Kidney (tissue), 13 donors: ENCODE measurements at regions not wholly inside any gene's neighbourhood (a gene's known extent, or its start where the extent isn't known, plus 50 kb on each side); places are given as distances from the start of the nearest gene placed in this dataset.

Experiments
- DNase-seq, 5 donors: peaks; one replicate each; pipeline ENCODE4 v3.0.0-alpha.2; 2013 to 2020
- FAIRE-seq: peaks from 2 replicates; lab custom pipeline; 2012; peaks lifted over from hg19 to GRCh38; lab: Jason Lieb, UNC
- H3K27ac ChIP-seq, 2 donors: one replicate each; pipeline ENCODE4 v1.7.0; 2013; ENCODE audit warnings: low read depth in 2 of 2, low read length in 2 of 2, inconsistent platforms in 1 of 2
- H3K27me3 ChIP-seq: one replicate; pipeline ENCODE4 v1.7.1; 2013; ENCODE audit warnings: low read length, inconsistent platforms; ENCODE audit not compliant: control insufficient read depth, insufficient read depth
- H3K36me3 ChIP-seq, 3 donors: one replicate each; pipeline versions ENCODE4 v1.7.0 to v1.7.1; 2013; ENCODE audit warnings: low read length in 3 of 3, control low read depth in 1 of 3, inconsistent platforms in 1 of 3; ENCODE audit not compliant: insufficient read depth in 3 of 3, control insufficient read depth in 2 of 3
- H3K4me1 ChIP-seq, 3 donors: one replicate each; pipeline versions ENCODE4 v1.7.0 to v1.7.1; 2013; ENCODE audit warnings: low read length in 3 of 3, inconsistent platforms in 1 of 3, low read depth in 1 of 3; ENCODE audit not compliant: control insufficient read depth in 2 of 3, insufficient read depth in 2 of 3
- H3K4me3 ChIP-seq, 3 donors: one replicate each; pipeline versions ENCODE4 v1.7.0 to v1.8.1; 2013; ENCODE audit warnings: low read length in 3 of 3, control low read depth in 1 of 3, inconsistent platforms in 1 of 3
- H3K9ac ChIP-seq, 3 donors: one replicate each; pipeline versions ENCODE4 v1.7.0 to v1.7.1; 2013; ENCODE audit warnings: low read length in 3 of 3, control low read depth in 1 of 3, inconsistent platforms in 1 of 3
- H3K9me3 ChIP-seq, 3 donors: one replicate each; pipeline versions ENCODE4 v1.7.0 to v1.7.1; 2013; ENCODE audit warnings: low read length in 3 of 3, control low read depth in 1 of 3, inconsistent platforms in 1 of 3; ENCODE audit not compliant: control insufficient read depth in 2 of 3, insufficient read depth in 1 of 3
- CTCF ChIP-seq: IDR thresholded peaks from 3 replicates; pipeline ENCODE4 v1.5.1; 2012; ENCODE audit warnings: mild to moderate bottlenecking, moderate library complexity, borderline replicate concordance; ENCODE audit not compliant: insufficient read depth; ENCODE audit errors: extremely low read depth
- intact Hi-C: fragments of 100-400 bp; cut with DNase I; formaldehyde crosslinking; loops from one replicate; pipeline ENCODE4 v1.11.1; 2022
- donor health status: control.
- donor health status: control.
- donor health status: control.
- donor health status: control.
- donor health status: control.
- donor health status: DM: yes; HTN: yes; CAD: no.
- donor health status: Normal renal cell carcinoma (clear cell type).

GRCh38 chr9:16031486-16031885 is 478.6 kb downstream of the CCDC171 start:
- TF ChIP-seq CTCF: no peak
- Histone ChIP-seq H3K4me3 (no peak overlapping the region), H3K27me3 (no peaks in the 10 kb centered on the region), H3K36me3 (no peaks in the 10 kb centered on the region), H3K9ac (no peak overlapping the region), H3K27ac (no peak overlapping the region), H3K4me1 (no peaks in the 10 kb centered on the region), H3K9me3 (no peaks in the 10 kb centered on the region)
- intact Hi-C loops: no loop called here
- no peak for DNase-seq
- FAIRE-seq: no peak

GRCh38 chr9:16031971-16032370 is 479.1 kb downstream of the CCDC171 start:
- no peaks in the 10 kb centered on the region for H3K36me3 ChIP-seq
- H3K9me3 ChIP-seq: no peaks in the 10 kb centered on the region
- H3K4me1 ChIP-seq: no peaks in the 10 kb centered on the region
- no peak for TF ChIP-seq CTCF
- no peak overlapping the region for H3K4me3 ChIP-seq
- peak in 1 of 5 donors; percentile 18 for DNase-seq
- no peak for FAIRE-seq
- no peak overlapping the region for H3K27ac ChIP-seq
- H3K9ac ChIP-seq: no peak overlapping the region
- intact Hi-C loops: no loop called here
- no peaks in the 10 kb centered on the region for H3K27me3 ChIP-seq

GRCh38 chr9:16032799-16033198 is 480.0 kb downstream of the CCDC171 start:
- H3K4me1 ChIP-seq: no peaks in the 10 kb centered on the region
- no peaks in the 10 kb centered on the region for H3K9me3 ChIP-seq
- H3K36me3 ChIP-seq: no peaks in the 10 kb centered on the region
- no peaks in the 10 kb centered on the region for H3K27me3 ChIP-seq
- no peak for TF ChIP-seq CTCF
- intact Hi-C loops: no loop called here
- peak in 2 of 5 donors; percentile 35 to 51 for DNase-seq
- H3K4me3 ChIP-seq: no peak overlapping the region
- H3K9ac ChIP-seq: no peak overlapping the region
- FAIRE-seq: no peak
- H3K27ac ChIP-seq: no peak overlapping the region

GRCh38 chr9:16033253-16033652 is 480.4 kb downstream of the CCDC171 start:
- Histone ChIP-seq H3K27ac (no peak overlapping the region), H3K36me3 (no peaks in the 10 kb centered on the region), H3K9me3 (no peaks in the 10 kb centered on the region), H3K4me3 (no peak overlapping the region), H3K4me1 (no peaks in the 10 kb centered on the region), H3K27me3 (no peaks in the 10 kb centered on the region), H3K9ac (no peak overlapping the region)
- no peak for FAIRE-seq
- no peak for DNase-seq
- TF ChIP-seq CTCF: no peak
- intact Hi-C loops: no loop called here
